ENCODE measurements at regions not wholly inside any gene's neighbourhood (a gene's known extent, or its start where the extent isn't known, plus 50 kb on each side); places are given as distances from the start of the nearest gene placed in this dataset.
A peak's percentile ranks its signal among the peaks of the same experiment; 100 is the strongest.

DNA sequence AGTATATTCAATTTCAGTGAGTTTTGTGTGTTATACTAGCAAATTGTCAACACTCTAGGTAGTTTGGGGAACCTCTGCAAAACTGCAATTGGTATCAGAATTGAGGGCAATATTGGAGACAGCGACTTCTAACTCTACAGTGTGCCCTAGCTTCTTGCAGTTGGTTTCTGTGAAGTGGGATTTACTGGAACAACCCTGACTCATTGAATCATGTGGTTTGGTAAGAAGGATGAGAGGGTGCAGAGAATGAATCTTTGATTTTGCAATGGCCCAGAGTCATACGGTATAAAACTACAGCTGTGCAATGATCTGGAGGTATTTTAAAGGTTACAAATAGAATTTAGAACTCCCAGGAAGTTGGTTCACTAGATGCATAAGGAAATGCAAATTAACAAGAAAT is 129.1 kb upstream of the PPP1R3A start (continued):
- TF ChIP-seq FOXM1 (IDR thresholded peaks at IDR 0.05; ENCODE audit: low read depth) (no peak), JUND (IDR thresholded peaks at IDR 0.05) (no peak), EZH2phosphoT487 (IDR thresholded peaks at IDR 0.05; ENCODE audit: borderline replicate concordance, low read depth) (no peak), GABPA (IDR thresholded peaks at IDR 0.05; ENCODE audit: low read depth) (no peak), MEF2A (IDR thresholded peaks at IDR 0.05; ENCODE audit: borderline replicate concordance, low read depth) (no peak)

DNA sequence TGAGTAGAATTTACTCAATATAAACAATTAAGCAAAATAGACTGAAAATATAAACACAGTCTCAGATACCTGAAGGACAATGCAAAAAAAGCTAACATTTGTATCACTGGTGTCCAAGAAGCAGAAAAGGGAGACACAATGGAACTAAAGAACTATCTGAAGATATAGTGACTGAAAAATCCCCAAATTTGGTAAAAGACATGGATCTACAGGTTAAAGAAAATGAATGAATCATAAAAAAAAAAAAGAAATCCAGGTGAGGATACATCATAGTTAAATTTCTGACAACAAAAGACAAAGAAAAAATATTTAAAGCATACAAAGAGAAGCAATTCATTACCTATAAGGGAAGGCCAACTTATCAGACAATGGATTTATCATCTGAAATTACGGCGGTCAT is 114.7 kb upstream of the PPP1R3A start:
- POLR2A ChIA-PET = no interaction called here

DNA sequence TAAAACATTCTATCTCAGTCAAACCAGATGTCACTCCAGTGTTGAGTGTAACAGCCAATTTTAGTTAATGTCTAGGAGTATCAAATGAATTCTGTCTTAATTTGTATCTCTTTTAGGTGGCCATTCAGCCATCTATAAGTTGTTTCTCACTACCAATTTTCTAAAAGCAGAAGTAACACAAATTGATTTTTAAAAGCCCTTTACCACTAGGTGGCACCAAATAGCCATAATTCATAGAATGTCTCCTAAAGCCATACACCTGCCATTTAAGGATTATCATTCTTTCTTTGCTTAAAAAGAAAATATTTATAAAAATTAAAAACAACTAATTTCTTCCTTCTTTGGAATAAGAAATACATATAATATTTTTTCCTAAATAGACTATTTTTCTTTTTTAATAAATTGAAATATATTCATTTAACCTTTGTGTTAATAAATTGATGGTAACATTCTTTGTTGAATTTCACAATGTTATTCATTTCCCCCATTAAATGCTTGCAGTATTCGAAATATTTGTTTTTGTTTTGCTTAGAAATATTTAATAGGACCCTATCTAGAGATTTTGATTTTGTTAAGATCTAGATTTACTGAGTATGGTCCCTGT is 107.8 kb upstream of the PPP1R3A start:
- DNase-seq = peak; percentile 28
- H3F3A ChIP-seq (replicated peaks; ENCODE audit: insufficient read depth) = no peaks in the 10 kb centered on the region
- no peak overlapping the region for H2AFZ ChIP-seq (ENCODE audit: low read depth)
- H4K20me1 ChIP-seq (ENCODE audit: insufficient read depth) = no peaks in the 10 kb centered on the region
- H3K9me3 ChIP-seq = no peaks in the 10 kb centered on the region
- no peaks in the 10 kb centered on the region for H3K36me3 ChIP-seq (replicated peaks in 1 of 2; ENCODE audit: control insufficient read depth in 1 of 2, insufficient read depth in 2 of 2, low read length in 1 of 2)
- H3K27ac ChIP-seq (ENCODE audit: low read depth in 2 of 2, low read length in 1 of 2) = no peak overlapping the region
- H3K4me1 ChIP-seq (ENCODE audit: control insufficient read depth in 1 of 2, insufficient read depth in 2 of 2, low read depth in 1 of 2, low read length in 1 of 2) = no peaks in the 10 kb centered on the region
- 0% methylated on average over 1 of the region's 1 CpG for WGBS (ENCODE audit: low lambda C conversion rate)
- no peak overlapping the region for H3K4me2 ChIP-seq
- H3K27me3 ChIP-seq (ENCODE audit: insufficient read depth) = peaks cover 44% of the 10 kb centered on the region; the same call in 1 of the 2 replicates
- H3K9ac ChIP-seq = no peak overlapping the region
- H3K79me2 ChIP-seq (ENCODE audit: insufficient read depth) = no peaks in the 10 kb centered on the region
- ChIA-PET POLR2A (no interaction called here), CTCF (interaction anchor here (0.6 to 2.1 kb wide), 14 partner anchors 9 to 1653 kb away, joined by 3 to 9 read pairs (median 4); no protein-coding TSS in a partner anchor)
- no peaks in the 10 kb centered on the region for H3K9me2 ChIP-seq
- no peak overlapping the region for H3K4me3 ChIP-seq (ENCODE audit: low read depth in 2 of 2, low read length in 1 of 2)
- TF ChIP-seq MEF2A (IDR thresholded peaks at IDR 0.05; ENCODE audit: borderline replicate concordance, low read depth) (no peak), EZH2phosphoT487 (IDR thresholded peaks at IDR 0.05; ENCODE audit: borderline replicate concordance, low read depth) (no peak), RAD21 (IDR thresholded peaks at IDR 0.05; ENCODE audit: low read length) (peak; percentile 82), TAF1 (IDR thresholded peaks at IDR 0.05; ENCODE audit: borderline replicate concordance, low read depth, low read length) (no peak), FOXM1 (IDR thresholded peaks at IDR 0.05; ENCODE audit: low read depth) (no peak), SMC3 (IDR thresholded peaks at IDR 0.05; ENCODE audit: low read depth, low read length) (peak; percentile 45), FOSL2 (IDR thresholded peaks at IDR 0.05; ENCODE audit: borderline replicate concordance, low read depth) (no peak), SIN3A (IDR thresholded peaks at IDR 0.05; ENCODE audit: borderline replicate concordance, low read depth, low read length) (no peak)
- TF ChIP-seq, protein P1, sequence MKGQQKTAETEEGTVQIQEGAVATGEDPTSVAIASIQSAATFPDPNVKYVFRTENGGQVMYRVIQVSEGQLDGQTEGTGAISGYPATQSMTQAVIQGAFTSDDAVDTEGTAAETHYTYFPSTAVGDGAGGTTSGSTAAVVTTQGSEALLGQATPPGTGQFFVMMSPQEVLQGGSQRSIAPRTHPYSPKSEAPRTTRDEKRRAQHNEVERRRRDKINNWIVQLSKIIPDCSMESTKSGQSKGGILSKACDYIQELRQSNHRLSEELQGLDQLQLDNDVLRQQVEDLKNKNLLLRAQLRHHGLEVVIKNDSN (IDR thresholded peaks at IDR 0.05; ENCODE audit: borderline replicate concordance, low read depth) = no peak
- TF ChIP-seq, protein P2, sequence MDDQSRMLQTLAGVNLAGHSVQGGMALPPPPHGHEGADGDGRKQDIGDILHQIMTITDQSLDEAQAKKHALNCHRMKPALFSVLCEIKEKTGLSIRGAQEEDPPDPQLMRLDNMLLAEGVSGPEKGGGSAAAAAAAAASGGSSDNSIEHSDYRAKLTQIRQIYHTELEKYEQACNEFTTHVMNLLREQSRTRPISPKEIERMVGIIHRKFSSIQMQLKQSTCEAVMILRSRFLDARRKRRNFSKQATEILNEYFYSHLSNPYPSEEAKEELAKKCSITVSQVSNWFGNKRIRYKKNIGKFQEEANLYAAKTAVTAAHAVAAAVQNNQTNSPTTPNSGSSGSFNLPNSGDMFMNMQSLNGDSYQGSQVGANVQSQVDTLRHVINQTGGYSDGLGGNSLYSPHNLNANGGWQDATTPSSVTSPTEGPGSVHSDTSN (IDR thresholded peaks at IDR 0.05) = no peak
- TF ChIP-seq, protein P3, sequence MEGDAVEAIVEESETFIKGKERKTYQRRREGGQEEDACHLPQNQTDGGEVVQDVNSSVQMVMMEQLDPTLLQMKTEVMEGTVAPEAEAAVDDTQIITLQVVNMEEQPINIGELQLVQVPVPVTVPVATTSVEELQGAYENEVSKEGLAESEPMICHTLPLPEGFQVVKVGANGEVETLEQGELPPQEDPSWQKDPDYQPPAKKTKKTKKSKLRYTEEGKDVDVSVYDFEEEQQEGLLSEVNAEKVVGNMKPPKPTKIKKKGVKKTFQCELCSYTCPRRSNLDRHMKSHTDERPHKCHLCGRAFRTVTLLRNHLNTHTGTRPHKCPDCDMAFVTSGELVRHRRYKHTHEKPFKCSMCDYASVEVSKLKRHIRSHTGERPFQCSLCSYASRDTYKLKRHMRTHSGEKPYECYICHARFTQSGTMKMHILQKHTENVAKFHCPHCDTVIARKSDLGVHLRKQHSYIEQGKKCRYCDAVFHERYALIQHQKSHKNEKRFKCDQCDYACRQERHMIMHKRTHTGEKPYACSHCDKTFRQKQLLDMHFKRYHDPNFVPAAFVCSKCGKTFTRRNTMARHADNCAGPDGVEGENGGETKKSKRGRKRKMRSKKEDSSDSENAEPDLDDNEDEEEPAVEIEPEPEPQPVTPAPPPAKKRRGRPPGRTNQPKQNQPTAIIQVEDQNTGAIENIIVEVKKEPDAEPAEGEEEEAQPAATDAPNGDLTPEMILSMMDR (IDR thresholded peaks at IDR 0.05) = peak; percentile 86

More for the DNA sequence above, 114.7 kb upstream of the PPP1R3A start:
- 55% methylated on average over 2 of the region's 2 CpGs for WGBS (ENCODE audit: low lambda C conversion rate)
- H3K4me2 ChIP-seq = no peak overlapping the region
- no peaks in the 10 kb centered on the region for H3K9me3 ChIP-seq
- H3K9me2 ChIP-seq = no peaks in the 10 kb centered on the region
- no peak overlapping the region for H3K4me3 ChIP-seq (ENCODE audit: low read depth in 2 of 2, low read length in 1 of 2)
- no peaks in the 10 kb centered on the region for H4K20me1 ChIP-seq (ENCODE audit: insufficient read depth)
- no peak for DNase-seq
- H3K36me3 ChIP-seq (replicated peaks in 1 of 2; ENCODE audit: control insufficient read depth in 1 of 2, insufficient read depth in 2 of 2, low read length in 1 of 2) = no peaks in the 10 kb centered on the region
- H3F3A ChIP-seq (replicated peaks; ENCODE audit: insufficient read depth) = no peaks in the 10 kb centered on the region
- no peak for TF ChIP-seq NRF1 (IDR thresholded peaks at IDR 0.05; ENCODE audit: low read depth, low read length)
- TF ChIP-seq FOSL2 (IDR thresholded peaks at IDR 0.05; ENCODE audit: borderline replicate concordance, low read depth) = no peak
- TF ChIP-seq EZH2phosphoT487 (IDR thresholded peaks at IDR 0.05; ENCODE audit: borderline replicate concordance, low read depth) = no peak
- TF ChIP-seq SMC3 (IDR thresholded peaks at IDR 0.05; ENCODE audit: low read depth, low read length) = no peak
- TF ChIP-seq, protein P4, sequence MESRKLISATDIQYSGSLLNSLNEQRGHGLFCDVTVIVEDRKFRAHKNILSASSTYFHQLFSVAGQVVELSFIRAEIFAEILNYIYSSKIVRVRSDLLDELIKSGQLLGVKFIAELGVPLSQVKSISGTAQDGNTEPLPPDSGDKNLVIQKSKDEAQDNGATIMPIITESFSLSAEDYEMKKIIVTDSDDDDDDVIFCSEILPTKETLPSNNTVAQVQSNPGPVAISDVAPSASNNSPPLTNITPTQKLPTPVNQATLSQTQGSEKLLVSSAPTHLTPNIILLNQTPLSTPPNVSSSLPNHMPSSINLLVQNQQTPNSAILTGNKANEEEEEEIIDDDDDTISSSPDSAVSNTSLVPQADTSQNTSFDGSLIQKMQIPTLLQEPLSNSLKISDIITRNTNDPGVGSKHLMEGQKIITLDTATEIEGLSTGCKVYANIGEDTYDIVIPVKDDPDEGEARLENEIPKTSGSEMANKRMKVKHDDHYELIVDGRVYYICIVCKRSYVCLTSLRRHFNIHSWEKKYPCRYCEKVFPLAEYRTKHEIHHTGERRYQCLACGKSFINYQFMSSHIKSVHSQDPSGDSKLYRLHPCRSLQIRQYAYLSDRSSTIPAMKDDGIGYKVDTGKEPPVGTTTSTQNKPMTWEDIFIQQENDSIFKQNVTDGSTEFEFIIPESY (IDR thresholded peaks at IDR 0.05; ENCODE audit: borderline replicate concordance, low read depth) = no peak
- TF ChIP-seq SIN3A (IDR thresholded peaks at IDR 0.05; ENCODE audit: borderline replicate concordance, low read depth, low read length) = no peak
- CTCF ChIA-PET = no interaction called here
- no peak overlapping the region for H3K9ac ChIP-seq
- H3K4me1 ChIP-seq (ENCODE audit: control insufficient read depth in 1 of 2, insufficient read depth in 2 of 2, low read depth in 1 of 2, low read length in 1 of 2) = no peaks in the 10 kb centered on the region
- no peaks in the 10 kb centered on the region for H3K79me2 ChIP-seq (ENCODE audit: insufficient read depth)
- no peak overlapping the region for H2AFZ ChIP-seq (ENCODE audit: low read depth)
- no peak overlapping the region for H3K27ac ChIP-seq (ENCODE audit: low read depth in 2 of 2, low read length in 1 of 2)
- peaks cover 7% of the 10 kb centered on the region; the same call in 1 of the 2 replicates for H3K27me3 ChIP-seq (ENCODE audit: insufficient read depth)

All from SK-N-SH (cell line).